Trophoblast cell (in vitro differentiated cells and primary cell): ENCODE measurements at regions not wholly inside any gene's neighbourhood (a gene's known extent, or its start where the extent isn't known, plus 50 kb on each side); places are given as distances from the start of the nearest gene placed in this dataset.
A peak's percentile ranks its signal among the peaks of the same experiment; 100 is the strongest.

ENCODE experiments used
- DNase-seq, 2 donors: peaks; one replicate each; pipeline ENCODE4 v3.0.0-alpha.2; 2016
- H2AFZ ChIP-seq: 2 replicates; pipeline ENCODE4 v1.6.1; 2013; ENCODE audit warnings: low read length, moderate library complexity, mild to moderate bottlenecking; ENCODE audit not compliant: insufficient read depth, poor library complexity
- H2AK5ac ChIP-seq: 2 replicates; pipeline ENCODE4 v1.6.1; 2013; ENCODE audit warnings: mild to moderate bottlenecking, low read length
- H2BK120ac ChIP-seq: 2 replicates; pipeline ENCODE4 v1.6.1; 2013; ENCODE audit warnings: low read length, mild to moderate bottlenecking, moderate library complexity; ENCODE audit not compliant: insufficient read depth, poor library complexity
- H2BK12ac ChIP-seq: 2 replicates; pipeline ENCODE4 v1.6.1; 2013; ENCODE audit warnings: mild to moderate bottlenecking, low read length, moderate library complexity
- H2BK5ac ChIP-seq: 2 replicates; pipeline ENCODE4 v1.6.1; 2013; ENCODE audit warnings: low read length, low read depth, moderate library complexity, mild to moderate bottlenecking; ENCODE audit not compliant: poor library complexity
- H3K14ac ChIP-seq: 2 replicates; pipeline ENCODE4 v1.6.1; 2013; ENCODE audit warnings: mild to moderate bottlenecking, low read length
- H3K18ac ChIP-seq: 2 replicates; pipeline ENCODE4 v1.6.1; 2013; ENCODE audit warnings: mild to moderate bottlenecking, low read length
- H3K23ac ChIP-seq: 2 replicates; pipeline ENCODE4 v1.6.1; 2013; ENCODE audit warnings: low read length
- H3K27ac ChIP-seq: 2 replicates; pipeline ENCODE4 v1.5.1; 2013; ENCODE audit warnings: low read depth, mild to moderate bottlenecking, inconsistent platforms, low read length, moderate library complexity
- H3K27me3 ChIP-seq: 2 replicates; pipeline ENCODE4 v1.6.1; 2013; ENCODE audit warnings: inconsistent platforms, mild to moderate bottlenecking, low read length, moderate library complexity; ENCODE audit not compliant: insufficient read depth
- H3K36me3 ChIP-seq, 2 experiments: 1 replicate in 1 of 2; 2 replicates in 1 of 2; pipeline ENCODE4 v1.6.1; 2013; ENCODE audit warnings: low read length in 2 of 2, mild to moderate bottlenecking in 2 of 2, moderate library complexity in 1 of 2; ENCODE audit not compliant: insufficient read depth in 2 of 2, control insufficient read depth in 1 of 2
- H3K4ac ChIP-seq: 2 replicates; pipeline ENCODE4 v1.6.1; 2013; ENCODE audit warnings: low read depth, mild to moderate bottlenecking, low read length, moderate library complexity
- H3K4me1 ChIP-seq, 2 experiments: 1 replicate in 1 of 2; 2 replicates in 1 of 2; pipeline ENCODE4 v1.6.1; 2013; ENCODE audit warnings: low read length in 2 of 2, mild to moderate bottlenecking in 2 of 2, moderate library complexity in 1 of 2; ENCODE audit not compliant: insufficient read depth in 2 of 2, control insufficient read depth in 1 of 2
- H3K4me2 ChIP-seq: 2 replicates; pipeline ENCODE4 v1.6.1; 2013; ENCODE audit warnings: inconsistent platforms, mild to moderate bottlenecking, low read length, moderate library complexity
- H3K4me3 ChIP-seq: 2 replicates; pipeline ENCODE4 v1.5.1; 2013; ENCODE audit warnings: mild to moderate bottlenecking, low read depth, low read length, inconsistent platforms
- H3K79me1 ChIP-seq: one replicate; pipeline ENCODE4 v1.6.1; 2013; ENCODE audit warnings: low read length
- H3K79me2 ChIP-seq: 2 replicates; pipeline ENCODE4 v1.6.1; 2013; ENCODE audit warnings: low read length, mild to moderate bottlenecking; ENCODE audit not compliant: control insufficient read depth, insufficient read depth, poor library complexity
- H3K9ac ChIP-seq: 2 replicates; pipeline ENCODE4 v1.6.1; 2013; ENCODE audit warnings: mild to moderate bottlenecking, low read length
- H3K9me3 ChIP-seq: 2 replicates; pipeline ENCODE4 v1.6.1; 2013; ENCODE audit warnings: low read depth, mild to moderate bottlenecking, control low read depth, inconsistent platforms, low read length; ENCODE audit not compliant: insufficient read depth
- H4K12ac ChIP-seq: 2 replicates; pipeline ENCODE4 v1.6.1; 2013; ENCODE audit warnings: low read depth, mild to moderate bottlenecking, low read length, moderate library complexity
- H4K8ac ChIP-seq: 2 replicates; pipeline ENCODE4 v1.6.1; 2013; ENCODE audit warnings: low read depth, mild to moderate bottlenecking, low read length, moderate library complexity
- H4K91ac ChIP-seq: one replicate; pipeline ENCODE4 v1.6.1; 2013; ENCODE audit warnings: low read depth, mild to moderate bottlenecking, low read length, moderate library complexity
- WGBS: extraction: QIAGEN DNeasy Blood & Tissue Kit; methylation state at CpG from one replicate; pipeline ENCODE4 v1.1.7; 2013; ENCODE audit warnings: missing lambda C conversion rate; ENCODE audit not compliant: insufficient read length, insufficient coverage; ENCODE audit errors: extremely low coverage; 5-methylcytosine and 5-hydroxymethylcytosine counted together

- Histone ChIP-seq H3K79me2 (no peaks in the 10 kb centered on the region), H2AK5ac (no peak overlapping the region), H3K18ac (no peak overlapping the region), H3K23ac (no peak overlapping the region), H3K27me3 (no peaks in the 10 kb centered on the region), H3K4ac (no peak overlapping the region), H3K9ac (no peak overlapping the region), H4K8ac (no peak overlapping the region), H3K4me3 (no peak overlapping the region), H3K27ac (no peak overlapping the region), H3K4me1 (no peaks in the 10 kb centered on the region), H2BK12ac (no peak overlapping the region), H2BK120ac (no peak overlapping the region), H3K36me3 (no peaks in the 10 kb centered on the region), H4K12ac (no peak overlapping the region), H3K4me2 (no peak overlapping the region), H4K91ac (no peak overlapping the region), H2AFZ (no peak overlapping the region), H3K79me1 (no peaks in the 10 kb centered on the region), H3K9me3 (no peaks in the 10 kb centered on the region), H3K14ac (no peak overlapping the region), H2BK5ac (no peak overlapping the region)
- no CpG with 5 or more reads among the region's 3 CpGs for WGBS
- DNase-seq: no peak
These were observed 527.1 kb upstream of the GOLIM4 start for GRCh38 chr3:168622795-168623194.

GRCh38 chr3:168620854-168621253 is 525.1 kb upstream of the GOLIM4 start:
- no peak overlapping the region for H3K4me3 ChIP-seq

DNA sequence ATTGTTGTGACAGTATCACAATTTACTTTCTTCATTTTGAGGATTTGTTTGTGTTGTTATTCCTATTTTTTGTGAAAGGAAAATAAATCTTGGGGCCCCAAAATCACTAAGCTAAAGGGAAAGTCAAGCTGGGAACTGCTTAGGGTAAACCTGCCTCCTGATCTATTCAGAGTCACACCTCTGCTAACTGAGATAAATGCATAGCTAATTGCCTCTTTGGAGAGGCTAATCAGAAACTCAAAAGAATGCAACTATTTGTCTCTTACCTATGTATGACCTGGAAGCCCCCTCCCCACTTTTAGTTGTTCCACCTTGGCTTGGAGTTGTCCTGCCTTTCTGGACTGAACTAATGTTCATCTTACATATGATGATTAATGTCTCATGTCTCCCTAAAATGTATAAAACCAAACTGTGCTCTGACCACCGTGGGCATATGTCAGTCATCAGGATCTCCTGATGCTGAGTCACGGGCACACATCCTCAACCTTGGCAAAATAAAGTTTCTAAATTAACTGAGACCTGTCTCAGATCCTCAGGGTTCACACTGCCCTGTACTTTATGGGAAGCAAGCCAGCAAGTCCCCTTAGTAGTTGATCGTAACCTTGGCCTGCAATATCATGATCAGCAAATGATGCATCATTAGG is 523.2 kb upstream of the GOLIM4 start:
- no peaks in the 10 kb centered on the region for H3K79me2 ChIP-seq
- no peak overlapping the region for H3K4me3 ChIP-seq
- H3K36me3 ChIP-seq: no peaks in the 10 kb centered on the region
- no peak overlapping the region for H2BK12ac ChIP-seq
- no peak overlapping the region for H3K27ac ChIP-seq
- no peak overlapping the region for H3K4me2 ChIP-seq
- H3K4ac ChIP-seq: no peak overlapping the region
- DNase-seq: no peak
- H3K79me1 ChIP-seq: no peaks in the 10 kb centered on the region
- no peak overlapping the region for H2BK120ac ChIP-seq
- no peak overlapping the region for H3K23ac ChIP-seq
- no peak overlapping the region for H4K12ac ChIP-seq
- no CpG with 5 or more reads among the region's 3 CpGs for WGBS
- no peak overlapping the region for H4K8ac ChIP-seq
- no peak overlapping the region for H3K18ac ChIP-seq
- H2AK5ac ChIP-seq: no peak overlapping the region
- H4K91ac ChIP-seq: no peak overlapping the region
- no peak overlapping the region for H3K9ac ChIP-seq
- no peaks in the 10 kb centered on the region for H3K4me1 ChIP-seq
- H2AFZ ChIP-seq: no peak overlapping the region
- H3K27me3 ChIP-seq: no peaks in the 10 kb centered on the region
- no peaks in the 10 kb centered on the region for H3K9me3 ChIP-seq
- H2BK5ac ChIP-seq: no peak overlapping the region
- no peak overlapping the region for H3K14ac ChIP-seq

More at GRCh38 chr3:168620854-168621253, 525.1 kb upstream of the GOLIM4 start:
- Histone ChIP-seq H2BK12ac (no peak overlapping the region), H3K9ac (no peak overlapping the region), H2BK5ac (no peak overlapping the region), H2AK5ac (no peak overlapping the region), H3K18ac (no peak overlapping the region), H3K79me1 (no peaks in the 10 kb centered on the region), H3K36me3 (no peaks in the 10 kb centered on the region), H2AFZ (no peak overlapping the region), H4K91ac (no peak overlapping the region), H4K12ac (no peak overlapping the region), H3K4ac (no peak overlapping the region), H3K4me2 (no peak overlapping the region), H3K27ac (no peak overlapping the region), H3K14ac (no peak overlapping the region), H2BK120ac (no peak overlapping the region), H3K9me3 (no peaks in the 10 kb centered on the region), H3K79me2 (no peaks in the 10 kb centered on the region), H4K8ac (no peak overlapping the region), H3K27me3 (no peaks in the 10 kb centered on the region), H3K4me1 (no peaks in the 10 kb centered on the region), H3K23ac (no peak overlapping the region)
- DNase-seq: peak; percentile 1 to 52
- no CpG with 5 or more reads among the region's 5 CpGs for WGBS

DNA sequence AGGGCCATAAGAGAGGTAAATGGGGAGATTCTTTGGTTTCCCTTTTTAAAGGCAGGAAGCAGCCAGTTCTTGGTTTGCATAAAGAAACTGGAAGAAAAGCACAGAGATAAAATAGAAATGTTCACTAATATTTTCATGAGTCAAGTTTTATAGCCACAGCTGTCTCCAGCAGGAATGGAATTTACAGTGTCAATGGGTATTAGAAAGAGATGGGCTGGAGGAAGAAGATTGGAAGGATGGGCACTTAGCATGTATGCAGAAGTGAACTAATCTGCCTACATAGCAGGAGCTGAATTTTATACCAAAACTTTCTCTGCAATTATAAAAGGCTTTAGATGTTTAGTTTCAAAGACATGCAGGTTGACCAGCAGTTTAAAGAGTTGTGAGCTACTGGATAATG is 521.9 kb upstream of the GOLIM4 start:
- H3K9me3 ChIP-seq: no peaks in the 10 kb centered on the region
- H3K27me3 ChIP-seq: no peaks in the 10 kb centered on the region
- no peak overlapping the region for H3K23ac ChIP-seq
- H4K8ac ChIP-seq: no peak overlapping the region
- no peaks in the 10 kb centered on the region for H3K79me2 ChIP-seq
- no peak overlapping the region for H2BK12ac ChIP-seq
- DNase-seq: no peak
- no peaks in the 10 kb centered on the region for H3K4me1 ChIP-seq
- H3K27ac ChIP-seq: no peak overlapping the region
- H2AFZ ChIP-seq: no peak overlapping the region
- H4K91ac ChIP-seq: no peak overlapping the region
- H3K79me1 ChIP-seq: no peaks in the 10 kb centered on the region
- H2BK120ac ChIP-seq: no peak overlapping the region
- no peaks in the 10 kb centered on the region for H3K36me3 ChIP-seq
- no peak overlapping the region for H3K4me3 ChIP-seq
- no peak overlapping the region for H3K4ac ChIP-seq
- no peak overlapping the region for H4K12ac ChIP-seq
- no peak overlapping the region for H3K14ac ChIP-seq
- no peak overlapping the region for H2BK5ac ChIP-seq
- H3K9ac ChIP-seq: no peak overlapping the region
- no peak overlapping the region for H3K18ac ChIP-seq
- no peak overlapping the region for H3K4me2 ChIP-seq
- no peak overlapping the region for H2AK5ac ChIP-seq
